ENCODE measurements at regions not wholly inside any gene's neighbourhood (a gene's known extent, or its start where the extent isn't known, plus 50 kb on each side); places are given as distances from the start of the nearest gene placed in this dataset.
A peak's percentile ranks its signal among the peaks of the same experiment; 100 is the strongest.
"Not testable (repeated sequence)": the region's sequence is repeated elsewhere in the genome, so short reads cannot be mapped to it uniquely, and the experiment has no call there.

GRCh38 chr2:8600456-8600855 lies 81.4 kb upstream of the ID2 start:
- DNase-seq (ENCODE audit: low read depth): no peak

GRCh38 chr2:8602809-8603208 lies 79.0 kb upstream of the ID2 start:
- no peak for DNase-seq (ENCODE audit: low read depth)

GRCh38 chr2:8603356-8603755 lies 78.5 kb upstream of the ID2 start:
- not testable (repeated sequence) for DNase-seq (ENCODE audit: low read depth)

GRCh38 chr2:8604262-8604661 lies 77.6 kb upstream of the ID2 start:
- DNase-seq (ENCODE audit: low read depth): no peak

- no peak for DNase-seq (ENCODE audit: low read depth)
These were observed 76.3 kb upstream of the ID2 start for GRCh38 chr2:8605351-8606065.

GRCh38 chr2:8606226-8606625 lies 75.6 kb upstream of the ID2 start:
- no peak for DNase-seq (ENCODE audit: low read depth)

- no peak for DNase-seq (ENCODE audit: low read depth)
These were observed 75.0 kb upstream of the ID2 start for GRCh38 chr2:8606649-8607550.

- peak; percentile 23 for DNase-seq (ENCODE audit: low read depth)
These were observed 74.2 kb upstream of the ID2 start for GRCh38 chr2:8607606-8608005.

- no peak for DNase-seq (ENCODE audit: low read depth)
These were observed 73.4 kb upstream of the ID2 start for GRCh38 chr2:8608411-8608954.

GRCh38 chr2:8609357-8609811 lies 72.5 kb upstream of the ID2 start:
- DNase-seq (ENCODE audit: low read depth): no peak

- not testable (repeated sequence) for DNase-seq (ENCODE audit: low read depth)
These were observed 71.1 kb upstream of the ID2 start for GRCh38 chr2:8610775-8611174.

- DNase-seq (ENCODE audit: low read depth): no peak
These were observed 70.6 kb upstream of the ID2 start for GRCh38 chr2:8611246-8611645.

- no peak for DNase-seq (ENCODE audit: low read depth)
These were observed 70.2 kb upstream of the ID2 start for GRCh38 chr2:8611700-8612099.

GRCh38 chr2:8612734-8613179 lies 69.1 kb upstream of the ID2 start:
- DNase-seq (ENCODE audit: low read depth): no peak

- DNase-seq (ENCODE audit: low read depth): not testable (repeated sequence)
These were observed 68.5 kb upstream of the ID2 start for GRCh38 chr2:8613207-8613999.

GRCh38 chr2:8614646-8615045 lies 67.2 kb upstream of the ID2 start:
- DNase-seq (ENCODE audit: low read depth): no peak

GRCh38 chr2:8615252-8615575 lies 66.6 kb upstream of the ID2 start:
- DNase-seq (ENCODE audit: low read depth): no peak

- no peak for DNase-seq (ENCODE audit: low read depth)
These were observed 66.1 kb upstream of the ID2 start for GRCh38 chr2:8615576-8616281.

- DNase-seq (ENCODE audit: low read depth): no peak
These were observed 64.8 kb upstream of the ID2 start for GRCh38 chr2:8617048-8617447.

- DNase-seq (ENCODE audit: low read depth): no peak
These were observed 64.3 kb upstream of the ID2 start for GRCh38 chr2:8617590-8617989.

- DNase-seq (ENCODE audit: low read depth): no peak
These were observed 62.8 kb upstream of the ID2 start for GRCh38 chr2:8619071-8619470.

Data from HT1080 (cell line).